HG03097 (cell line): ENCODE measurements at regions not wholly inside any gene's neighbourhood (a gene's known extent, or its start where the extent isn't known, plus 50 kb on each side); places are given as distances from the start of the nearest gene placed in this dataset.
"Not testable (repeated sequence)": the region's sequence is repeated elsewhere in the genome, so short reads cannot be mapped to it uniquely, and the experiment has no call there.

Experiments
- ATAC-seq: cut with Tn5 transposase; IDR thresholded peaks from one replicate; pipeline ENCODE4 v1.9.1; 2021; ENCODE audit not compliant: unreplicated experiment, low FRiP score

- no peak for ATAC-seq
These were observed 137.6 kb upstream of the ESX1 start for GRCh38 chrX:104392350-104392749.

DNA sequence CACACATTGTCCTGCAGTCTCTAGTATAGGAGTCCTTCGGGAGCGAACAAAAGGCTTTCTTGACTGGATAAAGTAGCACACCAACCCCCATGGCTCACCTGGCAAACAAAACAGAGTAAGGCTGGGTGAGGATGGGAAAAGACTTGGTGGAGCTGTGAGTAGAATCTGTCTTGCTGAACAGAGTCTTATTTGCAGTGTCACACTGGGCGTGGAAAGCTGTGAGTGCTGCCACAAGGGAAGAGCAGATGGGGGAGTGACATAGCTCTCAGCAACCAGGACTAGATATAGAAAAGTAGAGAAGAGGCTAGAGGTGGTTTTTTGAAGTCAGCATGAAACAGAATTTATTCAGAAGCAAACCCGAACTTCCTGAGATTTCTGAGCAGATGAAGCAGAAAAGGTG lies 137.2 kb upstream of the ESX1 start:
- no peak for ATAC-seq

DNA sequence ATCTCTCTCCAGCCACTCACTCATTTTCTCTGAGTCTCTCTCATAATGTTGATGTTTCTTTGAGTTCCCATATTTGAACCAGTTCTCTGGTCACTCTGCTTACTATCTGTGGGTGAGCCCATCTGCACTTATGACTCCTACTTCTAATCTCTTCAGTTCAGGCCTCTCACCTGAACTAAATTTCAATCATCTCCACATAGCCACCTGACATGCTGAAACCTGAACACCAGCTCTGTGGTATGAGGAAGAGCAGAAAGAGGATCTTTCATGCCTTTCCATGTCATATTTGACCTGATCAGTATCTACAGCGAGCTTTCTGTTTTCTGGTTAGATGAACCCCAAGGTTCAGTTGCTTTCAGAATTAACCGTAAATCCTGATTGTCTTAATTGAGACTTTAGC lies 122.2 kb upstream of the ESX1 start:
- no peak for ATAC-seq

GRCh38 chrX:104372547-104372946 lies 117.8 kb upstream of the ESX1 start:
- no peak for ATAC-seq

GRCh38 chrX:104370089-104370488 lies 115.4 kb upstream of the ESX1 start:
- ATAC-seq = no peak

GRCh38 chrX:104360774-104361173 lies 106.0 kb upstream of the ESX1 start:
- ATAC-seq = not testable (repeated sequence)

GRCh38 chrX:104359124-104359523 lies 104.4 kb upstream of the ESX1 start:
- no peak for ATAC-seq

- ATAC-seq = no peak
These were observed 96.5 kb upstream of the ESX1 start for GRCh38 chrX:104351173-104351769.

DNA sequence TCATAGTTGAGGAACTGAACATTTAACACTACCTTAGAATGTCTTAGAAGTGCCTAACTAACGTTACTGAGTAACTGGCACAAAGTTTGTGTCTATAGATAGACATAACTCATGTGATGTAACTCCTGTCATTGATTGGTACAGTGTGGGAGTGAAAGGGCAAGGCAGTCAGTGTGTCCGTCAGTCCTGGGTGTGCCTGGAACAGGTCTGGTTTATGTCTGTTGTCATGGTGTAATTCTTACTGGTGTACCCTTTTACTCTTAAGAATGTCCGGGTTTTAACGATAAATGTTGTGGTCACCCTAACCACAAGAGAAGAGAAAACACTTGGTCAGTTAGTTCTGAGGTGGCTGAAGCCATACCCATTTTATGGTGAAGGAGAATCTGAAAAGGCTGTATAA lies 93.1 kb upstream of the ESX1 start:
- no peak for ATAC-seq

GRCh38 chrX:104343428-104344129 lies 88.8 kb upstream of the ESX1 start:
- ATAC-seq = peak; percentile 81

- ATAC-seq = no peak
These were observed 87.3 kb upstream of the ESX1 start for GRCh38 chrX:104342065-104342464.

DNA sequence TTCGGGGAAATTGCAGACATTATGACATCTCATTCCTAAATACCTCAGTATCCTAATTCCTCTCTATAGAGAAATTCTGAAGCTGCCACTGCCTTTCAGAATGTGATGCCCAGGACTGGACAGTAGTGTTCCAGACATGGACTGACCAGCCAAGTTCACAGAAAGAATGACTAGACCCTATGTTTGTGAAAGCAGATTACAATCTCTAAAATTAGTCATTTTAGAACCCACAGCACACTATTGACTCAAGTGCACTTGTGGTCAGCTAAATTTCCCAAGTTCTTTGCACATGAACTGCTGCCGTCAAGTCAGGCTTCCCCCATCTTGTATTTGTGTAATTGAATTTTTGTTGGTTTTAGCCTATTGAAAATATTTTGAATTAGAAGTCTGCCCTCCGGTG lies 81.0 kb upstream of the ESX1 start:
- ATAC-seq = no peak

- ATAC-seq = no peak
These were observed 80.2 kb upstream of the ESX1 start for GRCh38 chrX:104334971-104335370.

DNA sequence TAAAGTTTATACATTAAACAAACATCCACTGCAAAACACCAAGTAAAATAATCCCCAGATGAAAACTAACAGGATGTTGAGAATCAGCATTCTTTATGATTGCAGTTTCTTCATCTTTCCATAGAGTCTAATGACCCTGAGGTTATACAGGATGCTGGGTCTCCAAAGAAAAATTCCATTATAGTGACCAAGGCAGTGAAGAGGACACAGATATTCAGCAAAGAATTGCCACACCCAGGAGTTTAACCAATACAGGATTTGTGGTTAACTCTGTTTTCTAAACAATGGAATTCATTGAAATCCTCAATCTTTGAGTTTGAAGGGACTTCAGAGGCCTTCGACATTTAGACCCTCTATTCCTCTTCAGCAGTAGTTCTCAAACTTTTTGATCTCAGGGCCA lies 76.2 kb upstream of the ESX1 start:
- no peak for ATAC-seq

- no peak for ATAC-seq
These were observed 75.0 kb upstream of the ESX1 start for GRCh38 chrX:104329731-104330130.

DNA sequence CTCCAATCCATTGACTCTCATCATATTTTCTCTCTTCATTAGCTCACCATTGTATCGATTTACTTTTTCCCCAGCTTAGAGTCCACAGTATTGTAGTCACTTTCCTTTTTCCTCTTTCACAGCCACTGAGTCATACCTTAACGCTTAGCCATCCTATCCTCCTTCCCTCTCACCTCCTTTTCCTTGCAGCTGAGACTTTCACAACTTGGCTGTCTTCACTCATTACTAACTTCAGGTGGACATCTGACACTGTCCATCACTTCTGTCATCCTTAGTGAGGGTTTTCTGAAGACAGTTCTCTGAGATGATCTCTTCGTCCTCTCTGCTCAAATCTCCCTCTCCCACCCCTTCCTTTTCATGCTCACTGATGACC lies 70.5 kb upstream of the ESX1 start:
- ATAC-seq = no peak

DNA sequence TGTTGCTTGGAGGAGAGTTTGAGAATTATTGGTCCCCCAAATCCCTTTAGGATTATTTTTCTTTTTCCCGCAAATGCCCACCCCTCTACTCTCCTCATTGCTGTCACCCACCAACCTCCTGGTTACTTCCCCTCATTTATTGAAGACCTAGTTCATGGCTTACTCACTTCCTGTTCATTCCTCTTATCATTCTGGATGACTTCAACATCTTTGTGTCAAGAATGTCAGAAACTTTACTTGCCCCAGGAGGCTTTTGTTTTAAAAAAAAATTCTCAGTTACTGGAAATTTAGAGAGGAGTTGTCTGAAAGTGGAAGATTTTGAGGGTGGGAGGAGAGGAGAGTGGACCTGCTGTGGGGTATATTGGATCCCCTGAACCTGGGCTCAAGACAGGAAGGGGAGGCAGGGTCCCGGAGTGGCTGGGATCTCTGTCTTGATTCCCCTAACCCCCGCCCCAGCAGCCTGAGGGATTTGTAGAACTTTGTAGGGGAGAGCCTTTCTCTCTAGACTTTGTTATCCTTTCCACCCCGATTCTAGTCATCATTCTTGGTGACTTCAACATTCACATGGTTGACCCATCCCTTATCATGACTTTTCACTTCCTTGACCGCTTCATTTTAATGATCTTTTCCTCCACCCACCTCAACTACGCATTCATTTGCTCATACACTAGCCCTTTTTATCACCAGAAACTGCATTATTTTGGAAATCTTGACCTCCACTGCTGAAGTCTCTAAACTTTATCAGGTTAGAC lies 69.9 kb upstream of the ESX1 start:
- ATAC-seq = no peak

DNA sequence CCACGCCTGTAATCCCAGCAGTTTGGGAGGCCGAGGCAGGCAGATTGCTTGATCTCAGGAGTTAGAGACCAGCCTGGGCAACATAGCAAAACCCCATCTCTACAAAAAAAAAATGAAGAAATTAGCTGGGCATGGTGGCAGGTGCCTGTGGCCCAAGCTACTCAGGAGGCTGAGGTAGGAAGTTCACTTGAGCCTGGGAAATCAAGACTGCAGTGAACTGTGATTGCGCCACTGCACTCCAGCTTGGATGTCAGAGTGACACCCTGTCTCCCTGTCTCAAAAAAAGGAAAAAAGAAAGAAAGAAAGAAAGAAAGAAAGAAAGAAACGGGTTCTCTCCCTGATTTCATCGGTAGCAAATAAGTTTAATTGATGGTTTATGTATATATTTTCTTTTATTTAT lies 64.6 kb upstream of the ESX1 start:
- no peak for ATAC-seq

- ATAC-seq = no peak
These were observed 63.7 kb upstream of the ESX1 start for GRCh38 chrX:104318330-104319009.

- no peak for ATAC-seq
These were observed 62.0 kb upstream of the ESX1 start for GRCh38 chrX:104316739-104317138.

- no peak for ATAC-seq
These were observed 60.8 kb upstream of the ESX1 start for GRCh38 chrX:104315555-104315954.
